SIG-M5 (cell line): ENCODE measurements at regions not wholly inside any gene's neighbourhood (a gene's known extent, or its start where the extent isn't known, plus 50 kb on each side); places are given as distances from the start of the nearest gene placed in this dataset.
"Not testable (repeated sequence)": the region's sequence is repeated elsewhere in the genome, so short reads cannot be mapped to it uniquely, and the experiment has no call there.

Source experiments
- DNase-seq: peaks from one replicate; lab custom pipeline; 2025; lab: John Stamatoyannopoulos, UW

GRCh38 chr3:105118905-105119304, 247.8 kb upstream of the ALCAM start:
- DNase-seq: no peak

DNA sequence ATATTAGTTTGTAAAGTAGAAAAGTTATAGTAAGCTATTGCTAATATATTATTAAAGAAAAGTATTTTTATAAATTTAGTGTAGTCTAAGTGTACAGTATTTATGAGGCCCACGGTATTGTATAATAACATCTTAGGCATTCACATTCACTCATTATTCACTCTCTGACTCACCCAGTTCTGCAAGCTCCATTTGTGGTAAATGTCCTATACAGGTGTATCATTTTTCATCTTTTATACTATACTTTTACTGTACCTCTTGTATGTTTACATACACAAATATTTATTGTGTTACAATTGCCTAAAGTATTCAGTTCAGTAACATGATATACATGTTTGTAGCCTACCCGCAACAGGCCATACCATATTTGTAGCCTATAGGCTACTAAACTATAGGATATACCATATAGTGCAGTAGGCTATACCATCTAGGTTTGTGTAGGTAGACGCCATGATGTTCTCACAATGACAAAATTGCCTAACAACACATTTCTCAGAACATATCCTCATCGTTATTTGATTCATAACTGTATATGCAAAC, 246.8 kb upstream of the ALCAM start:
- no peak for DNase-seq

GRCh38 chr3:105130911-105131310, 235.8 kb upstream of the ALCAM start:
- no peak for DNase-seq

DNA sequence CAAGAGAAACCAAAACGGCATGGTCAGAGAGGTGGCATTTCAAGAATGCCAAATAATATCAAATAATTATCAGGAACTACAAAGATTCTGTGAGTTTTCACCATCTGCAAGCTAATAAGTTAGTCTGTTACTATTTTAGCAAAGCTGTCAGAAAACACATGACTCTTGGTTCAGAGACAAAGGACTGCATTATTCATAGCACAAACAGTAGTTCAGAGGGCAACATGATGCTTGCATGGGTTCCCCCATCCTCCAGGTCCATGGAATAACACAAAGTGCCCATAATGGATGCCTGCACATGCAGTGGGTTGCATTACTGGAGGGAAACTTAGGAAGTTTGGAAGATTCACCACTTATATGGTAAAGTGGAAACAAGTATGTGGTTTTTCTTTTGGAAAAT, 228.8 kb upstream of the ALCAM start:
- DNase-seq: no peak

- DNase-seq: peak; percentile 70
Measured at GRCh38 chr3:105139881-105140560, 226.7 kb upstream of the ALCAM start.

DNA sequence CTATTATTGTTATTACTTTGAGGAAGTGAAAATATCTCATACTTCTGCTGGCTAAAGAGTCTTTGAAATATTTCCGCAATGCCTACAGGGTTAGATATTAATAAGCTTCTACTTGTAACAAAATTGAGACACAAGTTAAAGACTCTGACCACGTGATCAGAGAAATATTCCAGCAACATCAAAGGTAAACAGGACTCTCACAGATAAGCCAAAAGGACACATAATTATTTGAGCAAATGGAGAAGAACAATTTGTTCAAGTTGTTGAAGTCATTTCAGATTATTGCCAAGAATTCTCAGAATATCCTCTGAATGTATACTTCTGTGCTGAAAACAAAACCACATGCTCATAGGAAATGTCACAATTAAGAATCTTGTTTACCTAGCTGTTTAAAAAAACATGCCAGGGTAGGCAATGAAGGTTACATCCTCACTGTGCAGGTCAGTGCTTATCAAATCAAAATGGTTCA, 225.8 kb upstream of the ALCAM start:
- no peak for DNase-seq

- no peak for DNase-seq
Measured at GRCh38 chr3:105144837-105145236, 221.9 kb upstream of the ALCAM start.

DNA sequence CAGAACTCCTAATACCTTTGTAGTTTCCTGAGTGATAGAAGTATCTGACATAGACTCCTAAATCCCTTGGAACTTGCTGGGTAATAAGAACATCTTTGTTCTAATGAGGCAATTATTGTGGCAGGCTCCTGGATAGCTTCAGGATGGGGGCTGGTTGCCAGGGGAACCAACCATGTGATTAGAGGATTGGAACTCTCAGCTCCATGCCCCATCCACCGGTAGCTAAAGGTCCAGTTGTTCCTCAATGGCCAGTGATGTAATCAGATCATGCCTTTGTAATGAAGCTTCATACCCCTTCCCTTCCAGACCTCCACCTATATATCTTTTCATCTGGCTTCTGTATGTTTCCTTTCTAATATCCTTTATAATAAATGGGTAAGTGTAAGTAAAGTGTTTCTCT, 221.2 kb upstream of the ALCAM start:
- DNase-seq: no peak

- not testable (repeated sequence) for DNase-seq
Measured at GRCh38 chr3:105149197-105149596, 217.5 kb upstream of the ALCAM start.

DNA sequence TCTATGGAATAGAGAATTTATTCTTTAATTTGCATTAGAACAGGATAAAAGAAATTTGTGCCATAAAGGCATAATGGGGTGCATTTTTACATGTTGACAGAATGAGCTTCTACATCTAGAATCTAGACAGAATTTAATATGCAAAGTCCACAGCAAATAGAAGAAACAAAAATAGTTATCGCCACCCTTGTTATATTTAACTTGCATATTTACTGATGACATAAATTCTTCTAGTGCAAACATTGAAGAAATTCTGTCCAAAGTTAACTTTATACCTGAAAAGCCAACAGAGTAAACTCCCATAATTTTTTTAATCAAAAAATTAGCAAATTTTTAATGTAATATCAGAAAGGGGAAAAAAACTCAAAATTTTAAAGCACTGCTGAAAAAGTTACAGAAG, 213.7 kb upstream of the ALCAM start:
- no peak for DNase-seq

- no peak for DNase-seq
Measured at GRCh38 chr3:105154692-105155091, 212.0 kb upstream of the ALCAM start.

DNA sequence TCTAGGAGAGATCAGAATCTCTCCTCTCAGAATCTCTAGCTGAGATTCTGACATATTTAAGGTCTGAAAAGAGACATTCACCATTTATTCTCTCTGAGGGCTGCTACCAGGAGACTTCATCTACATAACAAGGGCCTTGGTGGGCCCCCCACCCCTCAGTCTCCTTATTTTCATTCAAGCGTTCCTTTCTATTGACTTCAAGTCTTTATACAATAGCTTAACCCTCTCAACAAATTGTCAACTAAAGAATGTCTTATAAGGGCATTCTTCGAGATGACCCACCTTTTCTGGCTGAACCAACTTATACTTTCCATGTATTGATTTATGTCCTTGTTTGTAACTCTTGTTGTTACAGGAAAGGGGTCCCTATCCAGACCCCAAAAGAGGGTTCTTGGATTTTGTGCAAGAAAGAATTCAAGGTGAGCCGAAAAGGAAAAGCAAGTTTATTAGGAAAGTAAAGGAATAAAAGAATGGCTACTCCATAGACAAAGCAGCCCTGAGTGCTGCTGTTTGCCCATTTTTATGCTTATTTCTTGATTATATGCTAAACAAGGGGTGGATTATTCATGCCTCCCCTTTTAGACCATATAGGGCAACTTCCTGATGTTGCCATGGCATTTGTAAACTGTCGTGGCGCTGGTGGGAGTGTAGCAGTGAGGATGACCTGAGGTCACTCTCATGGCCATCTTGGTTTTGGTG, 209.5 kb upstream of the ALCAM start:
- no peak for DNase-seq

DNA sequence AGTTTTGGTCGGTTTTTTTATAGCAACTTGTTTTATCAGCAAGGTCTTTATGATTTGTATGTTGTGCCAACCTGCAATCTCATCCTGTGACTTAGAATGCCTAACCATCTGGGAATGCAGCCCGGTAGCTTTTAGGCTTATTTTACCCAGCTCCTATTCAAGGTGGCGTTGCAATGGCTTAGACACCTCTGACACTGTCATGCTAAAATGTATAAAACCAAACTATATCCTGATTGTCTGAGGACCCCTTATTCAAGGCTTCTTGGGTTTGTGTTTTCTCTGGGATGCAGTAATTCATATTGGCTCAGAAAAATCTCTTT, 209.0 kb upstream of the ALCAM start:
- DNase-seq: no peak

DNA sequence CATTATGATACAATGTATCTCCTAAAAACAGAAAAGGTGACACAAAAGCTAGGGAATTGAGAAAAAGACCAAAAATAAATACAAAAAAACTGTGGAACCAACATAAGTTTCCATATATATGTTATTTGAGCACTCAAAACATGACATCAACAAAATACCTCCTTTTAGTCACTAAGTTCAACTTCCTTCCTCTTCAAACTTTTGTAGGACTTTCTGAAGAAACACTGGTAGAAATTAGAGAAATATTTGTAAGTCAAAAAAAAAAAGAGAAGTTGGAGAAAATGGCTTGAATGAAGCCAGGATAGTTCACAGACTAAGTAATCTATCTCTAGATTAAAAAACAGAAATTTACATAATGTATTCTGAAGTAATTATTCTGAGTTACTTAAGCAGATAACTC, 208.4 kb upstream of the ALCAM start:
- DNase-seq: no peak

DNA sequence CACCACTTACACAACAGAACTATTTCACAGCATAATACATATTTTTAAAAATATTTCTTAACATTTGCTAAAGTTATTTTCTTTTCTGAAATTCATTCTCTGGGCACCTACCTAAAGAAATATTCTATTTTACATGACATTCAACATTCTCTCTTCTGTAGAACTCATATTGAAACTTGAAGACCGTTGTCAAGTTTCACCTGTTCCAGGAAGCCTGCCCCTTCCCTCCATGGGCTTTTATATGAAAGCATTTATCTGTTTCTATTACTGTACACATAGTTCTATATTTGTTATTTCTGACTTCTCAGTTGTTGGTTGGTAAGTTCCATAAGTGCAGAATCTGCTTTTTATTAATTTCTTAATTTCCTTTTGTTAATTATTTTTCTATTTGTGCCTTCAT, 204.3 kb upstream of the ALCAM start:
- DNase-seq: no peak

- no peak for DNase-seq
Measured at GRCh38 chr3:105166893-105167292, 199.8 kb upstream of the ALCAM start.

DNA sequence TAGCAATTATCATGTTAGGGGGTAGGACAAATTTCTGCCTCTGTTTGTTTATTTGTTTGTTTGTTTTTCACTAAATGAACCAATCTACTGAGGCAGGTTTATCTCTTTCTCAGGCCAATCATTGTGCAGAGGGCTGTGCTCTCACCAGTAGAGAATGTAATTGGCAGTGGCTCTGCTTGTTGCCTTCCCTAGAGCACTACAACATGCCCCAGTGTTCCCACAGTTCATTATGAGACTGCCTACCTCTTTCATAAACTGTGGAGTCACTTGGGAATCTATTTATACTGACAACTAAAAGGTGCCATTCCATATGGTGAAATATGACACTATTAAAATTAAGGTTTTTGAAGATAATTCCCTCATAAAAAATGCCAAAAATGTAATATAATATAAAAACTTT, 196.3 kb upstream of the ALCAM start:
- no peak for DNase-seq

GRCh38 chr3:105174017-105174615, 192.6 kb upstream of the ALCAM start:
- no peak for DNase-seq

GRCh38 chr3:105177576-105177975, 189.1 kb upstream of the ALCAM start:
- DNase-seq: no peak

DNA sequence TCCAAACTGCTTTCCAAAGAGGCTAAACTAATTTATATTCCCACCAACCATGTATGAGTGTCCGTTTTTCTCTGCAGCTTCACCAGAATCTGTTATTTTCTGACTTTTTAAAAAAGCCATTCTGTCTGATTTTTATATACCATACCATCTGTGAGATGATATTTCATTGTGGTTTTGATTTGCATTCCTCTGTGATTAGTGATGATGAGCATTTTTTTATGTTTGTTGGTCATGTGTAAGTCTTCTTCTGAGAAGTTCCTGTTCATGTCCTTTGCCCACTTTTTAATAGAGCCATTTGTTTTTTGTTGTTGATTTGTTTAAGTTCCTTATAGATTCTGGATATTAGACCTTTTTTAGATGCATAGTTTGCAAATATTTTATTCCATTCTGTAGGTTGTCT, 179.4 kb upstream of the ALCAM start:
- no peak for DNase-seq

DNA sequence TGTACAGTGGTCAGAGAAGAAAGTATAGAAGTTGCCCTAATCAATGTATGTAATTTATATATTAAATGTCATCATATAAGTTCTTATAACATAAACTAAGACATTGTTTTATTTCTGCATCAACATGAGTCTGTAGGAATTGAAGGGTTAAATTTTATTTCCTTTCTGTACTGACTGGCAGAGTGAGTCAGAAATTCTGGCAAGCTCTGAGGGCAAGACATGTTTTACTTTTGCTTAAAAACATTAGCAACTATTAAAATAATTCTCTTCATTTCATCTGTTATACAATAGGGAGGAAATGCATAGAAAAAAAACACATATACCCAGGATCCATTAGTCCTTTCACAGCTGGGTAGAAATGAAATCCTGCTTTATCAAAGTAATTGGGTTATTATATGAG, 171.4 kb upstream of the ALCAM start:
- no peak for DNase-seq

GRCh38 chr3:105197863-105198262, 168.8 kb upstream of the ALCAM start:
- no peak for DNase-seq

GRCh38 chr3:105199217-105199616, 167.5 kb upstream of the ALCAM start:
- no peak for DNase-seq
